B cell (primary cell): ENCODE measurements at regions not wholly inside any gene's neighbourhood (a gene's known extent, or its start where the extent isn't known, plus 50 kb on each side); places are given as distances from the start of the nearest gene placed in this dataset.

ENCODE experiments used
- EZH2 ChIP-seq: IDR thresholded peaks from 2 replicates; pipeline ENCODE4 v1.6.1; 2012; ENCODE audit warnings: borderline replicate concordance, low read depth, mild to moderate bottlenecking, moderate library complexity, low read length; ENCODE audit not compliant: insufficient read depth, poor library complexity, severe bottlenecking
- TF ChIP-seq, protein P1 (sequence below): fragments of 200-600 bp; IDR thresholded peaks from one replicate; pipeline ENCODE4 v1.8.0; 2022; ENCODE audit warnings: antibody characterized with exemption, mild to moderate bottlenecking

- TF ChIP-seq, protein P1, sequence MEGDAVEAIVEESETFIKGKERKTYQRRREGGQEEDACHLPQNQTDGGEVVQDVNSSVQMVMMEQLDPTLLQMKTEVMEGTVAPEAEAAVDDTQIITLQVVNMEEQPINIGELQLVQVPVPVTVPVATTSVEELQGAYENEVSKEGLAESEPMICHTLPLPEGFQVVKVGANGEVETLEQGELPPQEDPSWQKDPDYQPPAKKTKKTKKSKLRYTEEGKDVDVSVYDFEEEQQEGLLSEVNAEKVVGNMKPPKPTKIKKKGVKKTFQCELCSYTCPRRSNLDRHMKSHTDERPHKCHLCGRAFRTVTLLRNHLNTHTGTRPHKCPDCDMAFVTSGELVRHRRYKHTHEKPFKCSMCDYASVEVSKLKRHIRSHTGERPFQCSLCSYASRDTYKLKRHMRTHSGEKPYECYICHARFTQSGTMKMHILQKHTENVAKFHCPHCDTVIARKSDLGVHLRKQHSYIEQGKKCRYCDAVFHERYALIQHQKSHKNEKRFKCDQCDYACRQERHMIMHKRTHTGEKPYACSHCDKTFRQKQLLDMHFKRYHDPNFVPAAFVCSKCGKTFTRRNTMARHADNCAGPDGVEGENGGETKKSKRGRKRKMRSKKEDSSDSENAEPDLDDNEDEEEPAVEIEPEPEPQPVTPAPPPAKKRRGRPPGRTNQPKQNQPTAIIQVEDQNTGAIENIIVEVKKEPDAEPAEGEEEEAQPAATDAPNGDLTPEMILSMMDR = no peak
- no peak for TF ChIP-seq EZH2
Observed at GRCh38 chr5:14057289-14057688, 85.9 kb upstream of the TRIO start.
